Keratinocyte (primary cell): ENCODE measurements at regions not wholly inside any gene's neighbourhood (a gene's known extent, or its start where the extent isn't known, plus 50 kb on each side); places are given as distances from the start of the nearest gene placed in this dataset.

Experiments
- EZH2 ChIP-seq: IDR thresholded peaks from one replicate; pipeline ENCODE4 v1.6.1; 2012; ENCODE audit warnings: inconsistent platforms, mild to moderate bottlenecking, low read length, moderate library complexity
- TF ChIP-seq, protein P1 (sequence below), 3 experiments: IDR thresholded peaks in 1 of 3; conservative IDR thresholded peaks in 1 of 3; optimal IDR thresholded peaks in 1 of 3; 2 replicates in 2 of 3; 3 replicates in 1 of 3; pipeline versions ENCODE3 to v1.5.1; 2011; ENCODE audit warnings: low read length in 3 of 3, mild to moderate bottlenecking in 3 of 3, moderate library complexity in 2 of 3, control low read depth in 1 of 3, inconsistent platforms in 1 of 3; ENCODE audit not compliant: insufficient read depth in 2 of 3; ENCODE audit errors: extremely low read depth in 1 of 3

DNA sequence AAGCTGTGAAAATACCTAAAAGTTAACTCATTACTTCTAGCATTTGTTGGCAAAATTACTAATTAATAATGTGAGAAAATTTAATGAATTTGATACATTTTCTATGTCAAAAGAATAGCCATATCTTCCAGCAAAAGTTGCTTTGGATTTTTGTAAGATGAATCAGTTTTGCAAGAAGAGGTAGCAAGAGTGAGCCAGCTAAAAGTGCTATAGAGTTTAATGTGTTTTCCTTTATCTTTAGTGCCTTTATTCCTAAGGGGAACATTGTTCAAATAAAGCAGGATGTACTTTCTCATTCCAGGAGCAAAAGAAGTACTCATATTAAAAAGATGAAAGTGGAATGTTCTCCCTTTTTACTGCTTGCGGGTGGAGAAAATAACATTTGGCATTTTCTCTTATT, 622.2 kb downstream of the ANXA1 start:
- TF ChIP-seq, protein P1, sequence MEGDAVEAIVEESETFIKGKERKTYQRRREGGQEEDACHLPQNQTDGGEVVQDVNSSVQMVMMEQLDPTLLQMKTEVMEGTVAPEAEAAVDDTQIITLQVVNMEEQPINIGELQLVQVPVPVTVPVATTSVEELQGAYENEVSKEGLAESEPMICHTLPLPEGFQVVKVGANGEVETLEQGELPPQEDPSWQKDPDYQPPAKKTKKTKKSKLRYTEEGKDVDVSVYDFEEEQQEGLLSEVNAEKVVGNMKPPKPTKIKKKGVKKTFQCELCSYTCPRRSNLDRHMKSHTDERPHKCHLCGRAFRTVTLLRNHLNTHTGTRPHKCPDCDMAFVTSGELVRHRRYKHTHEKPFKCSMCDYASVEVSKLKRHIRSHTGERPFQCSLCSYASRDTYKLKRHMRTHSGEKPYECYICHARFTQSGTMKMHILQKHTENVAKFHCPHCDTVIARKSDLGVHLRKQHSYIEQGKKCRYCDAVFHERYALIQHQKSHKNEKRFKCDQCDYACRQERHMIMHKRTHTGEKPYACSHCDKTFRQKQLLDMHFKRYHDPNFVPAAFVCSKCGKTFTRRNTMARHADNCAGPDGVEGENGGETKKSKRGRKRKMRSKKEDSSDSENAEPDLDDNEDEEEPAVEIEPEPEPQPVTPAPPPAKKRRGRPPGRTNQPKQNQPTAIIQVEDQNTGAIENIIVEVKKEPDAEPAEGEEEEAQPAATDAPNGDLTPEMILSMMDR (optimal IDR thresholded peaks at IDR 0.05 in 1 of 3, IDR thresholded peaks at IDR 0.05 in 1 of 3, conservative IDR thresholded peaks at IDR 0.05 in 1 of 3; ENCODE audit: extremely low read depth in 1 of 3, insufficient read depth in 2 of 3, low read length in 3 of 3): no peak
- TF ChIP-seq EZH2: no peak
